Thyroid gland (tissue), 4 donors: ENCODE measurements at regions not wholly inside any gene's neighbourhood (a gene's known extent, or its start where the extent isn't known, plus 50 kb on each side); places are given as distances from the start of the nearest gene placed in this dataset.
A peak's percentile ranks its signal among the peaks of the same experiment; 100 is the strongest.
"Not testable (repeated sequence)": the region's sequence is repeated elsewhere in the genome, so short reads cannot be mapped to it uniquely, and the experiment has no call there.

ENCODE experiments used
- DNase-seq, 2 donors: peaks; one replicate each; pipeline ENCODE4 v3.0.0-alpha.2; 2019
- H3K27ac ChIP-seq, 3 donors: fragments of 200-600 bp; sonication (generic); 1 replicate in 2 of 3; 2 replicates in 1 of 3; pipeline ENCODE4 v1.5.1; 2016 to 2019; ENCODE audit warnings: mild to moderate bottlenecking in 1 of 3, moderate library complexity in 1 of 3
- H3K27me3 ChIP-seq: fragments of 200-600 bp; sonication (generic); one replicate; pipeline ENCODE4 v1.5.1; 2019
- H3K36me3 ChIP-seq, 2 donors: fragments of 200-600 bp; sonication (generic); one replicate each; pipeline ENCODE4 v1.5.1; 2016 to 2019
- H3K4me1 ChIP-seq, 2 donors: fragments of 200-600 bp; sonication (generic); one replicate each; pipeline ENCODE4 v1.5.1; 2017 to 2019
- H3K4me3 ChIP-seq, 3 donors: fragments of 200-600 bp; sonication (generic); replicated peaks in 1 of 3; 1 replicate in 2 of 3; 2 replicates in 1 of 3; pipeline ENCODE4 v1.5.1; 2016; ENCODE audit warnings: mild to moderate bottlenecking in 1 of 3
- H3K9me3 ChIP-seq: fragments of 200-600 bp; sonication (generic); one replicate; pipeline ENCODE4 v1.5.1; 2017
- POLR2A ChIP-seq, 2 donors: fragments of 450-650 bp; IDR thresholded peaks; one replicate each; pipeline ENCODE4 v1.6.1; 2017; ENCODE audit warnings: antibody characterized with exemption in 2 of 2, mild to moderate bottlenecking in 2 of 2, moderate library complexity in 1 of 2
- WGBS, 2 donors: methylation state at CpG; one replicate each; pipeline ENCODE4 v1.1.5; 2017; 5-methylcytosine and 5-hydroxymethylcytosine counted together
- intact Hi-C: fragments of 100-400 bp; cut with DNase I; formaldehyde crosslinking; loops from one replicate; pipeline ENCODE4 v1.15.1; 2023
- TF ChIP-seq, protein P1 (sequence below), 6 experiments: fragments of 200-600 bp in 3 of 6; fragments of 450-650 bp in 3 of 6; sonication (generic) in 3 of 6; IDR thresholded peaks; one replicate each; pipeline ENCODE4 v1.5.1; 2016 to 2019; ENCODE audit warnings: antibody characterized with exemption in 6 of 6, mild to moderate bottlenecking in 2 of 6, inconsistent platforms in 1 of 6, moderate library complexity in 1 of 6

DNA sequence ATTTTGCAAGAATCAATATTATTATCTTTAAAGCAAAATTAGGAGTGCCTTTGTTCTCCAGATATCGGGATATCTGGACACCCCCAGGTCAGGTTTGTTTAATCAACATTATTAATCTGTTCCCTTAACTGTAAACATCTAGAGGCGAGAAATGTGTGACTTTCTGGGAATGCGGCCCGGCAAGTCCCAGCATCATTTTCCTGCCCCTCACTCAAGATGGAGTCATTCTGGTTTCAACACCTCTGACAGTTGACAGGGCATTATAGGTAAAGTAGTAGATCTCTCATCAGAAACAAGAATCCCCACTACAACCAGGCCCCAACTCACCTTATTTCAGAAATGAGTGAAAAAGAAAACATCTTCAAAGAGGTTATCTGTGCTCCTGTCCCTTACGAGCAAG lies 331.6 kb upstream of the ZFP42 start:
- no peaks in the 10 kb centered on the region for H3K9me3 ChIP-seq
- intact Hi-C loops, result no loop called here
- TF ChIP-seq, protein P1, sequence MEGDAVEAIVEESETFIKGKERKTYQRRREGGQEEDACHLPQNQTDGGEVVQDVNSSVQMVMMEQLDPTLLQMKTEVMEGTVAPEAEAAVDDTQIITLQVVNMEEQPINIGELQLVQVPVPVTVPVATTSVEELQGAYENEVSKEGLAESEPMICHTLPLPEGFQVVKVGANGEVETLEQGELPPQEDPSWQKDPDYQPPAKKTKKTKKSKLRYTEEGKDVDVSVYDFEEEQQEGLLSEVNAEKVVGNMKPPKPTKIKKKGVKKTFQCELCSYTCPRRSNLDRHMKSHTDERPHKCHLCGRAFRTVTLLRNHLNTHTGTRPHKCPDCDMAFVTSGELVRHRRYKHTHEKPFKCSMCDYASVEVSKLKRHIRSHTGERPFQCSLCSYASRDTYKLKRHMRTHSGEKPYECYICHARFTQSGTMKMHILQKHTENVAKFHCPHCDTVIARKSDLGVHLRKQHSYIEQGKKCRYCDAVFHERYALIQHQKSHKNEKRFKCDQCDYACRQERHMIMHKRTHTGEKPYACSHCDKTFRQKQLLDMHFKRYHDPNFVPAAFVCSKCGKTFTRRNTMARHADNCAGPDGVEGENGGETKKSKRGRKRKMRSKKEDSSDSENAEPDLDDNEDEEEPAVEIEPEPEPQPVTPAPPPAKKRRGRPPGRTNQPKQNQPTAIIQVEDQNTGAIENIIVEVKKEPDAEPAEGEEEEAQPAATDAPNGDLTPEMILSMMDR (IDR thresholded peaks at IDR 0.05), result no peak
- TF ChIP-seq POLR2A (IDR thresholded peaks at IDR 0.05), result no peak
- no peaks in the 10 kb centered on the region for H3K27me3 ChIP-seq
- H3K36me3 ChIP-seq, result no peaks in the 10 kb centered on the region
- no peak overlapping the region for H3K27ac ChIP-seq
- H3K4me3 ChIP-seq, result no peak overlapping the region
- no peak for DNase-seq
- WGBS, 2 donors, result 89 to 95% methylated on average over 5 of the region's 5 CpGs
- no peaks in the 10 kb centered on the region for H3K4me1 ChIP-seq

DNA sequence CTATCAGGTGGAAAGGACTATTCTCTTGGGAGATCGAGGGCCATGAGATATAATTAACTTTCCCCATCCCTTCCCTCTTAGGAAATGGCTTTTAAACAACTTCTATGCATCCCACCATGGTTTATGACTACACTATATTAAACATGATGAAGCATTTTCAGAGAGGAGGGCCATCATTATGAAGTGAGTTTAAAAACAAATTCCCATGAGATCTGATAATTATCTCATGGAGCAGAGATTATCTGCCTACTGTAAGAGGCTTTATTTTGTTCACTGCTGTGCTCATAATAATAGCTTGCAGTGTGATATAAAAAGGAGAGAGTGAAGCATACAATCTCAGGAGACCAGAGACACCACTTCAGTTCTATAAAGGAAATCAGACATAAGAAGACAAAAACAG lies 330.5 kb upstream of the ZFP42 start:
- Histone ChIP-seq H3K4me1 (no peaks in the 10 kb centered on the region), H3K9me3 (no peaks in the 10 kb centered on the region), H3K27me3 (no peaks in the 10 kb centered on the region), H3K36me3 (no peaks in the 10 kb centered on the region), H3K4me3 (no peak overlapping the region), H3K27ac (no peak overlapping the region)
- WGBS, 2 donors, result 36 to 55% methylated on average over 1 of the region's 1 CpG
- no peak for TF ChIP-seq POLR2A (IDR thresholded peaks at IDR 0.05)
- TF ChIP-seq, protein P1 (IDR thresholded peaks at IDR 0.05), result no peak
- intact Hi-C loops, result no loop called here
- no peak for DNase-seq

GRCh38 chr4:187666034-187666433 lies 329.5 kb upstream of the ZFP42 start:
- 78 to 84% methylated on average over 4 of the region's 4 CpGs for WGBS, 2 donors
- no peak for DNase-seq
- intact Hi-C loops, result no loop called here
- TF ChIP-seq, protein P1 (IDR thresholded peaks at IDR 0.05), result no peak
- TF ChIP-seq POLR2A (IDR thresholded peaks at IDR 0.05), result no peak
- H3K27ac ChIP-seq, result no peak overlapping the region
- H3K4me3 ChIP-seq, result no peak overlapping the region
- H3K36me3 ChIP-seq, result no peaks in the 10 kb centered on the region
- no peaks in the 10 kb centered on the region for H3K27me3 ChIP-seq
- no peaks in the 10 kb centered on the region for H3K4me1 ChIP-seq
- H3K9me3 ChIP-seq, result no peaks in the 10 kb centered on the region

DNA sequence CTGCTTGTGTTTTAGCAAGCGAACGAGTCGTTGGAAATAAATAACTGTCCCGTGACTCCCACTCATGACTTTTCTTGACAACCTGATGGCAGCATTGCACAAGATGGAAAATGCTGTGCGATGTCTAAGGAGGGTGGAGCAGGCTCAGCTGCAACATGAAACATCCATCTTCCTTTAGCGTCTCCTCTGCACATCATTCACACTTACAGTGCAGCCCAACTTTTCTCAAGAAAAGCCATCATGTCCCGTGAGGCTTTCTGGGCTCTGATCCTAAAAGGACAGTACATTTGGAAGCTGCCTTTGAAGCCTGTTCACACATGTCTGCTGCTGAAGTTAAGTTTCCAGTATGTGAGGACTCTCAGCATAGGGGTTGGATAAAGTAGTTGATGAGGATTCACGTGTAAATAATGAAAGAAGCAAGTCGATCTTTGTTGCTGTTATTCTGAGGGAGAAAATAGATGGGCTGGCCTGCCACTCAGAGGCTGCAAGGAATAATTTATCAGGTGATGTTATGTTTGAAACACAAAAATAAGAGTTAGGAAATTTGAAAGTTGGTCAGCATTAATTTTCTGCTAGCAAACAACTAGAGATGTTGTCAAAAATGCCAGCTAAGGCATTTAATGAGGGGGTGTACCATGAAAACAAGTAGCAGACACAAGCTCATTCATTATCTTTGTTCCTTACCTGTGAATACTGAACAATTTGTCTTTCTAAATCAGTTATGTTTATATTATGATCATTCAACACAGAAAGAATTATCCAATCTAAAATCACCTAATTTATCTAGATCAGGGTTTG lies 328.7 kb upstream of the ZFP42 start:
- Histone ChIP-seq H3K27ac (no peak overlapping the region), H3K4me1 (no peaks in the 10 kb centered on the region), H3K36me3 (no peaks in the 10 kb centered on the region), H3K4me3 (no peak overlapping the region), H3K9me3 (no peaks in the 10 kb centered on the region), H3K27me3 (no peaks in the 10 kb centered on the region)
- WGBS, 2 donors, result 63% methylated on average over 9 of the region's 9 CpGs
- TF ChIP-seq POLR2A (IDR thresholded peaks at IDR 0.05), result no peak
- TF ChIP-seq, protein P1 (IDR thresholded peaks at IDR 0.05), result peak in 1 of 6 experiments; percentile 5
- intact Hi-C loops, result no loop called here
- no peak for DNase-seq

- Histone ChIP-seq H3K4me1 (no peaks in the 10 kb centered on the region), H3K36me3 (no peaks in the 10 kb centered on the region), H3K9me3 (no peaks in the 10 kb centered on the region), H3K27ac (no peak overlapping the region), H3K4me3 (no peak overlapping the region), H3K27me3 (no peaks in the 10 kb centered on the region)
- intact Hi-C loops, result no loop called here
- TF ChIP-seq, protein P1 (IDR thresholded peaks at IDR 0.05), result no peak
- TF ChIP-seq POLR2A (IDR thresholded peaks at IDR 0.05), result no peak
- 60 to 66% methylated on average over 4 of the region's 4 CpGs for WGBS, 2 donors
- no peak for DNase-seq
Measured at GRCh38 chr4:187668526-187669082, 327.0 kb upstream of the ZFP42 start.

DNA sequence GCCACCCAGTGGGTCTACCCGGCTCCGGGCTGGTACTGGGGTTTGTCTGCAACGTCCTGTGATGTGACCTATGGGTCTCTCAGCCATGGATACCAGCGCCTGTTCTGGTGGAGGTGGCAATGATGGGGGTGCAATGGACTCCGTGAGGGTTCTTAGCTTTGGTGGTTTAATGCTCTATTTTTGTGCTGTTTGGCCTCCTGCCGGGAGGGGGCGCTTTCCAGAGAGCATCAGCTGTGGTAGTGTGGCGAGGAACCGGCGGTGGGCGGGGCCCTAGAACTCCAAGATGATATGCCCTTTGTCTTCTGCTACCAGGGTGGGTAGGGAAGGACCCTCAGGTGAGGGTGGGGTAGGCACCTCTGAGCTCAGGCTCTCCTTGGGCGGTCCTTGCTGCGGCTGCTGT lies 324.1 kb upstream of the ZFP42 start:
- 95 to 98% methylated on average over 9 to 11 of the region's 13 CpGs for WGBS, 2 donors
- H3K4me1 ChIP-seq, H3K27me3 ChIP-seq, intact Hi-C loops, H3K27ac ChIP-seq, DNase-seq, H3K9me3 ChIP-seq, H3K4me3 ChIP-seq, H3K36me3 ChIP-seq: not testable (repeated sequence)

DNA sequence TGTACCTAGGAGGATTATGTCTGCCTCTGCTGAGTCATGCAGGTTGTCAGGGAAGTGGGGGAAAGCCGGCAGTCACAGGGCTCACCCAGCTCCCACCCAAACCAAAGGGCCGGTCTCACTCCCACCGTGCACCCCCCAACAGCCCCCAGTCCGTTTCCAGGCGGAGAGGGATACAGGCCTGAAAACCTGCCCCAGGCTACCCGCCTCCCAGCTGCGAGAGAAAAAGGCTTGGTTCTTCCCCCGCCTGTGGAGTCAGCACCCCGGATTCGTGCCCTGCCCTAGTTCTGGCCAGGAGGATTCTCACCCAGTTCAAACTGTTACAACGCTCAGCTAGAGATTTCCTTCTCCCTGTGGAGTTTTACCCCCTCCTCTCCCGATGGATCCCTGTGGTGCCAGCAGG lies 323.6 kb upstream of the ZFP42 start:
- H3K27me3 ChIP-seq, intact Hi-C loops, H3K4me1 ChIP-seq, H3K27ac ChIP-seq, H3K4me3 ChIP-seq, H3K36me3 ChIP-seq, DNase-seq, H3K9me3 ChIP-seq: not testable (repeated sequence)
- 97 to 100% methylated on average over 4 to 8 of the region's 12 CpGs for WGBS, 2 donors

DNA sequence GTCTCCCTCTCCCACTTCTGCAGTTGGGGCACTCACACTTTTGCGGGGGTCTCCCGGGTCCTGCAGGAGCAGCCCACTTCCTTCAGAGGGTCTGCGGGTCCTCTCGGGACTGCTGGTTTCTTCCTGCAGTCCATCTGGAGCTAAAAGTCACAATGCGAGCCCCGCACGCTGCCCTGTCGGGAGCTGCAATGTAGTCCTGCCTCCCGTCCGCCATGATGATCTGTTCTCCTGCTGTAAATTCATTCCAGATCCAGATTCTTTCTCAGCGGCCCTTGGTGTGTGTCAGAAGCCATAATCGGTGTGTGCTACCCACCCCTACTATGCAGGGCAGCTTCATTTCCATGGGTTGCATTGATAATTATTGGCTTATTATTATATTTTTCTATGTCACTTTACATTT lies 323.0 kb upstream of the ZFP42 start:
- intact Hi-C loops, H3K9me3 ChIP-seq, H3K4me3 ChIP-seq, DNase-seq, H3K27ac ChIP-seq, H3K27me3 ChIP-seq, H3K4me1 ChIP-seq, H3K36me3 ChIP-seq: not testable (repeated sequence)
- 93 to 96% methylated on average over 10 to 11 of the region's 12 CpGs for WGBS, 2 donors
